Hepatocyte (in vitro differentiated cells): ENCODE measurements at regions not wholly inside any gene's neighbourhood (a gene's known extent, or its start where the extent isn't known, plus 50 kb on each side); places are given as distances from the start of the nearest gene placed in this dataset.

ENCODE experiments used
- EZH2 ChIP-seq: fragments of 200-600 bp; sonication (generic); IDR thresholded peaks from 2 replicates; pipeline ENCODE4 v1.6.1; 2016; ENCODE audit warnings: antibody characterized with exemption, mild to moderate bottlenecking, borderline replicate concordance
- TF ChIP-seq, protein P1 (sequence below): fragments of 200-600 bp; sonication (generic); IDR thresholded peaks from 2 replicates; pipeline ENCODE4 v1.5.1; 2016; ENCODE audit warnings: antibody characterized with exemption, mild to moderate bottlenecking; ENCODE audit not compliant: poor library complexity

DNA sequence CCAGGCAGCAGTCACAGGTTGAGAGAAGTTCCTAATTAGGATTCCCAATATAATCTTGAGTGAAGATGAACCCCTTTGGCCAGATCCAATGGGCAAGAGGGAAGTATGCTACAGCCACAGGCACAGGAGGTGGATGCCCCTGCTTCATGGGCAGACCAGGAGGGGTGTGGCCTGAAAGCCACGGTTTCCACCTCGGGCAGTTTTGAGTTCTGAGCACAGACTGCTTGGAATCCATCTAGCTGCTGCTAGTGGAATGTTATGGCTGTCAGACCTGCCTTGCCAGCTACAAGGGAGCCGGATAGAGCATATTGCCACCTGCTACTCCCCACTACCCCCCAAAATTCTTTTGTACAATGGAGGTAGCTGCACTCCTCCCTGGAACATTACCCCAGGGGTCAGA lies 672.9 kb downstream of the HACE1 start:
- no peak for TF ChIP-seq EZH2
- TF ChIP-seq, protein P1, sequence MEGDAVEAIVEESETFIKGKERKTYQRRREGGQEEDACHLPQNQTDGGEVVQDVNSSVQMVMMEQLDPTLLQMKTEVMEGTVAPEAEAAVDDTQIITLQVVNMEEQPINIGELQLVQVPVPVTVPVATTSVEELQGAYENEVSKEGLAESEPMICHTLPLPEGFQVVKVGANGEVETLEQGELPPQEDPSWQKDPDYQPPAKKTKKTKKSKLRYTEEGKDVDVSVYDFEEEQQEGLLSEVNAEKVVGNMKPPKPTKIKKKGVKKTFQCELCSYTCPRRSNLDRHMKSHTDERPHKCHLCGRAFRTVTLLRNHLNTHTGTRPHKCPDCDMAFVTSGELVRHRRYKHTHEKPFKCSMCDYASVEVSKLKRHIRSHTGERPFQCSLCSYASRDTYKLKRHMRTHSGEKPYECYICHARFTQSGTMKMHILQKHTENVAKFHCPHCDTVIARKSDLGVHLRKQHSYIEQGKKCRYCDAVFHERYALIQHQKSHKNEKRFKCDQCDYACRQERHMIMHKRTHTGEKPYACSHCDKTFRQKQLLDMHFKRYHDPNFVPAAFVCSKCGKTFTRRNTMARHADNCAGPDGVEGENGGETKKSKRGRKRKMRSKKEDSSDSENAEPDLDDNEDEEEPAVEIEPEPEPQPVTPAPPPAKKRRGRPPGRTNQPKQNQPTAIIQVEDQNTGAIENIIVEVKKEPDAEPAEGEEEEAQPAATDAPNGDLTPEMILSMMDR = no peak
